Embryonic facial prominence (tissue), 1 donor: ENCODE measurements at regions not wholly inside any gene's neighbourhood (a gene's known extent, or its start where the extent isn't known, plus 50 kb on each side); places are given as distances from the start of the nearest gene placed in this dataset.
"Not testable (repeated sequence)": the region's sequence is repeated elsewhere in the genome, so short reads cannot be mapped to it uniquely, and the experiment has no call there.

Experiments used
- DNase-seq: peaks from one replicate; pipeline ENCODE4 v3.0.0-alpha.2; 2016; ENCODE audit errors: extremely low spot score

GRCh38 chr6:51477711-51478311, 609.6 kb downstream of the PKHD1 start:
- DNase-seq, result no peak

GRCh38 chr6:51479296-51479695, 608.1 kb downstream of the PKHD1 start:
- no peak for DNase-seq

GRCh38 chr6:51480040-51480439, 607.4 kb downstream of the PKHD1 start:
- DNase-seq, result no peak

GRCh38 chr6:51485869-51486268, 601.5 kb downstream of the PKHD1 start:
- not testable (repeated sequence) for DNase-seq

- DNase-seq, result no peak
These were observed 599.5 kb downstream of the PKHD1 start for GRCh38 chr6:51487937-51488336.

GRCh38 chr6:51489133-51489532, 598.3 kb downstream of the PKHD1 start:
- DNase-seq, result no peak

GRCh38 chr6:51490101-51490500, 597.3 kb downstream of the PKHD1 start:
- no peak for DNase-seq

- DNase-seq, result no peak
These were observed 593.1 kb downstream of the PKHD1 start for GRCh38 chr6:51494342-51494741.

GRCh38 chr6:51495096-51495495, 592.3 kb downstream of the PKHD1 start:
- no peak for DNase-seq

GRCh38 chr6:51495610-51496396, 591.6 kb downstream of the PKHD1 start:
- DNase-seq, result no peak

- DNase-seq, result no peak
These were observed 584.4 kb downstream of the PKHD1 start for GRCh38 chr6:51502996-51503395.

- DNase-seq, result no peak
These were observed 582.0 kb downstream of the PKHD1 start for GRCh38 chr6:51505434-51505833.

GRCh38 chr6:51509597-51509996, 577.8 kb downstream of the PKHD1 start:
- no peak for DNase-seq

- no peak for DNase-seq
These were observed 576.3 kb downstream of the PKHD1 start for GRCh38 chr6:51511081-51511480.

- DNase-seq, result peak; percentile 16
These were observed 573.3 kb downstream of the PKHD1 start for GRCh38 chr6:51513891-51514747.

GRCh38 chr6:51514748-51515402, 572.5 kb downstream of the PKHD1 start:
- DNase-seq, result no peak

- DNase-seq, result no peak
These were observed 561.4 kb downstream of the PKHD1 start for GRCh38 chr6:51526049-51526448.

GRCh38 chr6:51526922-51527321, 560.5 kb downstream of the PKHD1 start:
- no peak for DNase-seq

GRCh38 chr6:51528556-51528955, 558.9 kb downstream of the PKHD1 start:
- no peak for DNase-seq

GRCh38 chr6:51529240-51529639, 558.2 kb downstream of the PKHD1 start:
- DNase-seq, result no peak

GRCh38 chr6:51531623-51532022, 555.8 kb downstream of the PKHD1 start:
- no peak for DNase-seq

GRCh38 chr6:51533962-51534361, 553.5 kb downstream of the PKHD1 start:
- DNase-seq, result no peak
